ENCODE measurements at regions not wholly inside any gene's neighbourhood (a gene's known extent, or its start where the extent isn't known, plus 50 kb on each side); places are given as distances from the start of the nearest gene placed in this dataset.

DNA sequence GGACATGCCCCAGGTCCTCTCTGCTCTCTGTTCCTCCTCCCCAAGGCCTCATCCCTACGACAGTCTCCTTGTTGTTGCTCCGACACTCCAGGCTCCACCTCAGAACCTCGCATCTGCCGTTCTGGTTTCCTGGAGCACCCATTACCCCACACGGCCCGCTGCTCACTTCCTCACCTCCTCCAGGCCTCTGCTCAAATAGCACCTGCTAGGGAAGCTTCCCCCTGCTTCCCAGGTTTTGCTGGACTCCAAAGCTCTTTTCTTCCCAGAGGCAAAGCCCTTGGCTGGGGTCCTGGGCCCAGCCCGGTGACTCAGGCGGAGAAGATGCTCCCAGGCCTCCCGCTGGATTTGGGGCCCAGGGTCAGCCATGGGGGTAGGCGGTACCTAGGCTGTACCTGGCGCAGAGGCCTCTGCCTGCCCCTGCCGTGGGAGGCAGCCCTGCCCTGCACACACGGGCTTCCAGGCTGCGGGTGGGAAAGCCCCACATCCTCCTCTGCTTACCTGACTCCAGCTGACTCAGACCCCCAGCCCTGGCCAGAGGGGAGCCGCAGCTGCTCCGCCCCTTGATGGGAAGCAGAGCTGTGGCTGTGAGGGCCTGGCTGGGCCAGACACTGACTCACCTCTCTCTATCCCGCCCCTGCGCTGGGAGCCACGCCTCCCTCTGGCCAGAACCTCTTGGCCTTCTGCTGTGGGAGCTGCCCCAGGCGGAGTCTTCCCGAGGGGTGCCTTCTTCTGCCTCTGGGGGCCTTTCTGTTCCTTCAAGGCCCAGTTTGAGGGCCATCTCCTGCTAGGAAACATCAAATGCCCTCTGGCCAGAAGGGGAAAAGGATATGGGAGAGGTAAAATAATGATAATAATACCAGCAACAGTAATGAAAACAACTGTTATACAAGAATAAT lies 130.5 kb downstream of the CEBPB start:
- TF ChIP-seq, protein P1, sequence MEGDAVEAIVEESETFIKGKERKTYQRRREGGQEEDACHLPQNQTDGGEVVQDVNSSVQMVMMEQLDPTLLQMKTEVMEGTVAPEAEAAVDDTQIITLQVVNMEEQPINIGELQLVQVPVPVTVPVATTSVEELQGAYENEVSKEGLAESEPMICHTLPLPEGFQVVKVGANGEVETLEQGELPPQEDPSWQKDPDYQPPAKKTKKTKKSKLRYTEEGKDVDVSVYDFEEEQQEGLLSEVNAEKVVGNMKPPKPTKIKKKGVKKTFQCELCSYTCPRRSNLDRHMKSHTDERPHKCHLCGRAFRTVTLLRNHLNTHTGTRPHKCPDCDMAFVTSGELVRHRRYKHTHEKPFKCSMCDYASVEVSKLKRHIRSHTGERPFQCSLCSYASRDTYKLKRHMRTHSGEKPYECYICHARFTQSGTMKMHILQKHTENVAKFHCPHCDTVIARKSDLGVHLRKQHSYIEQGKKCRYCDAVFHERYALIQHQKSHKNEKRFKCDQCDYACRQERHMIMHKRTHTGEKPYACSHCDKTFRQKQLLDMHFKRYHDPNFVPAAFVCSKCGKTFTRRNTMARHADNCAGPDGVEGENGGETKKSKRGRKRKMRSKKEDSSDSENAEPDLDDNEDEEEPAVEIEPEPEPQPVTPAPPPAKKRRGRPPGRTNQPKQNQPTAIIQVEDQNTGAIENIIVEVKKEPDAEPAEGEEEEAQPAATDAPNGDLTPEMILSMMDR (IDR thresholded peaks at IDR 0.05): peak in 1 of 4 experiments; percentile 12
- TF ChIP-seq POLR2AphosphoS5 (IDR thresholded peaks at IDR 0.05): peak; percentile 85
